ENCODE measurements at regions not wholly inside any gene's neighbourhood (a gene's known extent, or its start where the extent isn't known, plus 50 kb on each side); places are given as distances from the start of the nearest gene placed in this dataset.

GRCh38 chr13:73480779-73481559 is 422.2 kb downstream of the KLF5 start:
- no peak for DNase-seq (ENCODE audit: low read depth in 2 of 2, low spot score in 1 of 2)

- DNase-seq (ENCODE audit: low read depth in 2 of 2, low spot score in 1 of 2), result no peak
Measured at GRCh38 chr13:73479856-73480255, 421.1 kb downstream of the KLF5 start.

GRCh38 chr13:73479351-73479750 is 420.5 kb downstream of the KLF5 start:
- no peak for DNase-seq (ENCODE audit: low read depth in 2 of 2, low spot score in 1 of 2)

- DNase-seq (ENCODE audit: low read depth in 2 of 2, low spot score in 1 of 2), result no peak
Measured at GRCh38 chr13:73477441-73477840, 418.6 kb downstream of the KLF5 start.

- DNase-seq (ENCODE audit: low read depth in 2 of 2, low spot score in 1 of 2), result no peak
Measured at GRCh38 chr13:73473016-73473415, 414.2 kb downstream of the KLF5 start.

- no peak for DNase-seq (ENCODE audit: low read depth in 2 of 2, low spot score in 1 of 2)
Measured at GRCh38 chr13:73467125-73467524, 408.3 kb downstream of the KLF5 start.

GRCh38 chr13:73466561-73466960 is 407.8 kb downstream of the KLF5 start:
- DNase-seq (ENCODE audit: low read depth in 2 of 2, low spot score in 1 of 2), result no peak

- DNase-seq (ENCODE audit: low read depth in 2 of 2, low spot score in 1 of 2), result no peak
Measured at GRCh38 chr13:73465617-73465971, 406.8 kb downstream of the KLF5 start.

GRCh38 chr13:73464758-73465616 is 406.2 kb downstream of the KLF5 start:
- DNase-seq (ENCODE audit: low read depth in 2 of 2, low spot score in 1 of 2), result no peak

- no peak for DNase-seq (ENCODE audit: low read depth in 2 of 2, low spot score in 1 of 2)
Measured at GRCh38 chr13:73462241-73462640, 403.4 kb downstream of the KLF5 start.

- no peak for DNase-seq (ENCODE audit: low read depth in 2 of 2, low spot score in 1 of 2)
Measured at GRCh38 chr13:73451221-73452029, 392.6 kb downstream of the KLF5 start.

GRCh38 chr13:73450583-73450982 is 391.8 kb downstream of the KLF5 start:
- no peak for DNase-seq (ENCODE audit: low read depth in 2 of 2, low spot score in 1 of 2)

- no peak for DNase-seq (ENCODE audit: low read depth in 2 of 2, low spot score in 1 of 2)
Measured at GRCh38 chr13:73449252-73449651, 390.4 kb downstream of the KLF5 start.

- no peak for DNase-seq (ENCODE audit: low read depth in 2 of 2, low spot score in 1 of 2)
Measured at GRCh38 chr13:73440296-73440895, 381.6 kb downstream of the KLF5 start.

- DNase-seq (ENCODE audit: low read depth in 2 of 2, low spot score in 1 of 2), result no peak
Measured at GRCh38 chr13:73433890-73434289, 375.1 kb downstream of the KLF5 start.

- no peak for DNase-seq (ENCODE audit: low read depth in 2 of 2, low spot score in 1 of 2)
Measured at GRCh38 chr13:73433458-73433857, 374.7 kb downstream of the KLF5 start.

- no peak for DNase-seq (ENCODE audit: low read depth in 2 of 2, low spot score in 1 of 2)
Measured at GRCh38 chr13:73429701-73430100, 370.9 kb downstream of the KLF5 start.

GRCh38 chr13:73428706-73429105 is 369.9 kb downstream of the KLF5 start:
- DNase-seq (ENCODE audit: low read depth in 2 of 2, low spot score in 1 of 2), result no peak

GRCh38 chr13:73428137-73428536 is 369.3 kb downstream of the KLF5 start:
- no peak for DNase-seq (ENCODE audit: low read depth in 2 of 2, low spot score in 1 of 2)

GRCh38 chr13:73422973-73423372 is 364.2 kb downstream of the KLF5 start:
- no peak for DNase-seq (ENCODE audit: low read depth in 2 of 2, low spot score in 1 of 2)

- DNase-seq (ENCODE audit: low read depth in 2 of 2, low spot score in 1 of 2), result no peak
Measured at GRCh38 chr13:73421310-73421912, 362.6 kb downstream of the KLF5 start.

All from stimulated activated CD8-positive, alpha-beta memory T cell treated with anti-CD3 and anti-CD28 coated beads, Interleukin-4, amount 100 ng/mL, for 1 hour (primary cell).